Eye (tissue), 1 donor: ENCODE measurements at regions not wholly inside any gene's neighbourhood (a gene's known extent, or its start where the extent isn't known, plus 50 kb on each side); places are given as distances from the start of the nearest gene placed in this dataset.
A peak's percentile ranks its signal among the peaks of the same experiment; 100 is the strongest.

ENCODE experiments used
- DNase-seq: peaks from one replicate; pipeline ENCODE4 v3.0.0-alpha.2; 2015

DNA sequence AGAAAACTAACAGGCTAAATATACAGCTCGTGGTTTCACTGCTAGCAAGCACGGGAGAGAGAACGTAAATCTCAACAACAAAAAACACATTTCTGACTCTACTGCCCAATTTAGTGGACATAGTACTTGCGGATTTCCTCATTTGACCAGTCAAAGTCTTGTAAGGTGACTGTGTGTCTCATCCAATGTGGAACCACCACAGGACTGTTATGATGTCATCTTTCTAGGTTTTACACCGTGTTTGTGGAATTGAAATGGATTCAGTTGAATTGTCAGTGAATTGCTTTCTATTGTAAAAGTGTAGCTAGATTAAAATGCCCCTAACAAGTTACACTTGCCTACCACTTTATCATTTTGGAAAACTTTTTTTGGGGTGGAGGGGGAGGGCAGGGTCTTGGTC is 1010.8 kb downstream of the NLGN4Y start:
- no peak for DNase-seq

DNA sequence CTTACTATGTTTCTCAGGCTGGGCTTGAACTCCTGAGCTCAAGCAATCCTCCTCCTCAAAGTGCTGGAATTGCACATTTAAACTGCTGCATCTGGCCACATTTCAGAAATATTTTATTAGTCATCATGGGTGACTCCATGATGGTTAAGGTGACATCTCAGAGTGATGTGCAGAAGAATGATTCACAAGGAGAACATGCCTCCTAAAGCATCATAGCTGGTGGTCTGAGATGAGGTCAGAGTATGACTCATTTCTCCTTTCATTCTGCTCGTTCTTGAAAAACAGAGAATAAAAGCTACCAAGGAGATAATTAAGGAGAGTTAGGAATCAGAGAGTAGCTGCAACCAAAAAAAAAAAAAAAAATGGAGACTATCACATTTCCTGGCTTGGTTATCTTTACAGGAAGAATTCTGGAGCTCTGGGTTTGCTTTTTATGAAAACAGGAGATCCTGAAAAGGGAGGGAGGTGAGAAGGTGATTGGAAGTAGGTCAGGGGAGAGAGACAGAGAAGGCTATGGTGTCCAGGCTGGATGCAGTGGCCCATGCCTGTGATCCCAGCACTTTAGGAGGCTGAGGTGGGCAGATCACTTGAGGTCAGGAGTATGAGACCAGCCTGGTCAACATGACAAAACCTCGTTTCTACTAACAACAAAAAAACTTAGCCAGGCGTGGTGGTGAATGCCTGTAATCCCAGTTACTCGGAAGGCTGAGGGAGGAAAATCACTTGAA is 1011.6 kb downstream of the NLGN4Y start:
- DNase-seq, result no peak

DNA sequence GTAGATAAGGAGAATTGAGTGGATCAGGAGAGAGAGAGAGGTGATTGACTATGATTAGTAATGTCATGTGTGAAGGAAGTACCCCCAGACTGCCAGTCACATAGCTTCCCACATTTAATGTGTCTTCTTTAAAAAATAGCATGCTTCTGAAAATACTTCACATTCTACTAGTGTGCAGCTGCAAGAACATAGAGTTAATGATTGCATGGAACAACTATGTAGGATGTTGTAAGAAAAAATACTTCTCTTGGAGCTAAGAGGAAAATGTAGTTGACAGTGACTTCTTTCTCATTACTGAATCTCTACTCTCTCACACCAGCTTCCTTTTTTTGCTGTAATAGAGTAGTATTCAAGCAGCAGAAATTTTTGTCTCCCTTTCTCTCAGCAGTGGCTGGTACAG is 1016.2 kb downstream of the NLGN4Y start:
- DNase-seq, result no peak

DNA sequence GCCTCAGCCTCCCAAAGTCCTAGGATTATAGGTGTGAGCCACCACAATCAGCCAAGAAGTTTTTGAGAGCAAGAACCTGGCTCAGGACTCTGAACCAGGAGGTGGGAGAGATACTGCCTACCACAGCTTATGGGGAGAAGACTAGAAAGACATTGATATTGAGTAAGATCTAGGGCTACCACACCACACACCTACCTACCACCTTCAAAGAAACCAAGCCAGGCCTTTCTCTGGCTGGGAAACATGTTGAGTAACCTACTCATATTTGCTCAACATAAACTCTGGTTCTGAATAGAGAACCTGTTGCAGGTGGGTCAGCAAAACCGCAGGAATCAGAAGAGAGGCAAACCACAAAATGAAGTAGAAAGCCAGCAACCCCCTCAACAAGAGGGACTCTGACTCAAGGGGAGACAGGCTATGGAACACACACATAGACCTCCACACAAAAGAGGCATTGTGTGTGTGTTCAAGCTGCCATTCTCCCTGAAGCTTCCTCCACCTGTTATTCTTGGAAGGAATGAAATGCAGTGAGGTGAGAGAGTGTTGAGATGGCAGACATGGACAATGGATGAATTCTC is 1021.9 kb downstream of the NLGN4Y start:
- no peak for DNase-seq

DNA sequence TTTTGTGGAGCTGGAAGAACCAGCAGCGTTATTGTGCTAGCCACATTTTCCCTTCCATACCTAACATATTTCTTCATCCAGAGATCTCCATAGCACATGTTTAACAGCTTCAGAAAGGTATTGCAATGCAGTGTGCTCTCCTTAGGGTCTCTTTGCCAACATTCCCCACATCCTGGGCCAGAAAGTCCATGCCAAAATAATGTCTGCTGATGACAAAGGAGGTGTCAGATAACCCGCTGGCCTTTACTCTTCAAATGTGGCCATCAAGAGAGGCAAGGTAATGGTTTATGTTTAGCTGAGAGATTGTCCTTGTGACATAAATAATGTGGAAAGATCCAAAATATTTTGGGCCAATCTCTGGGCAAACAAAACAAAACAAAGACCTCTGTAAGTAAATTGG is 1027.7 kb downstream of the NLGN4Y start:
- DNase-seq, result no peak

DNA sequence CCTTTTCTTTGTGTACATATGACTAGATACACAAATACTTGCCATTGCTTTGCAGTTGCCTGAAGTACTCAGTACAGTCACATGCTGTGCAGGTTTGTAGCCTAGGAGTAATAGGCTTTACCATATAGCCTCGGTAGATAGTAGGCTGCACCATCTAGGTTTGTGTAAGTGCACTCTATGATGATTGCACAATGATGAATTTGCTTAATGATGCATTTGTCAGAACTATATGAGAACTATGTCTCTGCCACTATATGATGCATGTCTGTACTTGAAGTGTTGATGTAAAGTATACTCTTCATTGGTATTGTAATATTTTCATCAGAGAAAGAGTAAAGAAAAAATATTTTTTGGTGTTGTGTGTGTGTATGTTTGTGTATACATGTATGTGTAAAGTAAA is 1030.7 kb downstream of the NLGN4Y start:
- no peak for DNase-seq

DNA sequence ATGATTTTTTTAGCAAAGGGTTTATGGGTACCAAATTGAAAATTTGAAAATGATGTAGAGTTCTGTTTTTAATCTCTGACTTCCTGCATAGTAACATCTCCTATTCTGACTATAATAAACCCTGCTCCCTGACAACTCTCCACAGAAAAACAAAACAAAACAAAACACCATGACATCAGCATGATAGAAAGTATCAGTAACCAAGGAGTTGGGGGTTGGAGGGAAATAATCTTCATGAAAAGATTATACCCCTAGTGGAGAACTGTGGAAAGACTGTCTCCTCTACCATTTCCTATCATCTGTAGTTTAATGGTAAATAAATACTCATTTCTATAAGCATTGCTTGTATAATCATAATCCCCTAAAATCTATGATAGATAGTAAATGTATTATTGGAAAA is 1034.8 kb downstream of the NLGN4Y start:
- no peak for DNase-seq

DNA sequence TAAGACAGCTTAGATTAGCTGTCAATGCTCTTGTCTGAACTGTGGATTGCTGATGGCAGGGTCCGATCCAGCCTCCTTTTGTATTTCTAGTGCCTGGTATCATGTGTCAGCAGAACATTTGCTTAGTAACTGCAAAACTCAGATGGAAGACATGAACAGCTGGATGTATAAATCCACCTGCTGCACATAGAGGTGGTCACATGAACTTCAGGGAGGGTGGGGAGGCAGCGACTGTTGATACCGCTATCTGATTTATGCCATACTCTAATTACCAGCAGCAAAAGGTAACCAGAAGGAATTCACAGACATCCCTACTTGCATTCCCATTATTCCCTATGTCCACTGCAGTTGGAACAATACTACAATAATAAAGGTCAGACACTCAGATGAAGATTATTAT is 1036.5 kb downstream of the NLGN4Y start:
- DNase-seq, result no peak

DNA sequence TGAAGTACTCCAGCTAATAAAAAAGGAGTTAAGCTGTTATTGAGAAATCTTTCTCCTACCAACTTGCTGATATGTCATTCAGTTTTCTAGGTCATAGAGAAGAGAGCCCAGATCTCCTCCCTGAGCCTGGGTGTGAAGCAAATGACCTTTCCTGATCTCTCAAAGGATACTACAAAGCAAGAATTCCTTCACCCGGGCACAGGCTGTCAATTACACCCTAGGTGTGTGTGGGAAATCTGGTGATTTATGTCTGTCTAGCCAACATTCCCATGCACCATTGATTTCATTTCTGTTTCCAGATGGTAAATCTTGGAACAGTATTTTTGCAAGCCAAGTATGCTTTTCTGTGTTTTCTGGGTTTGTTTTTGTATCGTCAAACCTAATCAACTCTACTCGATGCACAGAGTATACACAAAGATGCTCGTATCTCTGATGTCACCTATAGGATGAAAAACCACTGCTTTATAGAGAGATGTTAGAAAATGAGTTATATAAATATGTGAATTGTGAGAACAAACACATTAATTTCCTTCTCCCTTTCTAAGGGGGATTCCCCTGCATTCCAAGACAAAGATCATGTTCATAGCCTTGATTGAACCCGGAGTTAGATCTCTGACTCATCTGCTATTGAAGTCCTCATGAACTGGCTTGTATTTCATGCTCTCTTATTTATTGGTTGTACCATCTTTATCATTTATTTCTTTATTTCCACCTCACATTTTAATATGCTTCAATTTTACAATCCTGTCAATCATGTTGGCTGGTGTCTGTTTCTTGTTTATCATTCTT is 1037.4 kb downstream of the NLGN4Y start:
- DNase-seq, result no peak

DNA sequence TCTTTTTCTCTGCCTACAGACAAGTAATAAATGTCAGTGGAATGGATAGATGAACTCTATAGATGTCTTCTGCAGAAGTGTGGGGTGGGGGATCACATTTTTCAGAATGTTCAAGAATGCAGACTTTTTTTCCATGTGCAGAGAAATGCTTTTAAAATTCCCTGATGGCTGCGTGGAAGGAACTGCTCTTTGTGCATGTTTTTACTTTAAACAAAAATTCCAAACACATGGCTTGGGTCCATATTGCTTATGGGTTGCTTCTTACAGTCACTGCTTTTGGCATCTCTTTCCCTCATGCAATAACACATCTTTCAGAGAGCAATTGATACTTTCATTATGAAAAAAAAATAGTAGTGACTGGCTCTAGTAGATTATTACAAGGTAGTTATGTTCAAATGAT is 1053.6 kb downstream of the NLGN4Y start:
- DNase-seq, result no peak

DNA sequence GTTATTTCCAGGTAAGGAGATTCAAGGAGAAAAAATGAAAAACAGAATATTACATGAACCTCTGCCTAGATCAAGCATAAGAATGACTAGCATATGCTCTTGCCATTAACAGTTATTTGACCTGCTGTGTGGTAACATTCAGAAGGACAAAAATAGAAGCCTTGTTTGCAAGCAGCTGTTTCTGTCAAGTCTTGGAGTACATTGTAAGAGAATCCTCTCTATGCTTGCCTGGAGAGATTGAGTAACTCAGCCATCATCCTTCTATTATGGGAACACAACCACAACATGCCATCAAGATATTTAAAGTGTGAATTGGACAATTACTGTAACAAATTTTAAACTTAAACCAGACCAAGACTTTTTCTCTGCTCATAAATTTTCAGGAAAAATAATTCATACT is 1054.4 kb downstream of the NLGN4Y start:
- DNase-seq, result no peak

DNA sequence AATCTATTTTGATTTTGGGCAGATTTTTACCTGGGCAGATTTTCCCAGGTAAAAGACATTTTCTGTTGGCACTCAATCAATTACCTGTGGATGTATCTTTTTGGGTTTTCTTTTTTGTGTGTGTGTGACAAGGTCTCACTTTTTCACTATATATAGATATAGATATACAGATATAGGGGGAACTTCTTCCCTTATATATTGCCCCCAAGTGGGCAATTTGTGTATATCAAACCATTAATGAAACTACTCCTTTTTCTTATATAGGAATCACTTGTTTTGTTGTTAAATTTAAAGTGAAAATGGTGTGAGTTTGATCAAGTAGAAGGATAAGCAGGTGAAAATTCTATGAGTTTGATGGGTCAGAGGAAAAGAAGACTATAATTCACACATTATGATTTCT is 1054.9 kb downstream of the NLGN4Y start:
- DNase-seq, result peak; percentile 4

DNA sequence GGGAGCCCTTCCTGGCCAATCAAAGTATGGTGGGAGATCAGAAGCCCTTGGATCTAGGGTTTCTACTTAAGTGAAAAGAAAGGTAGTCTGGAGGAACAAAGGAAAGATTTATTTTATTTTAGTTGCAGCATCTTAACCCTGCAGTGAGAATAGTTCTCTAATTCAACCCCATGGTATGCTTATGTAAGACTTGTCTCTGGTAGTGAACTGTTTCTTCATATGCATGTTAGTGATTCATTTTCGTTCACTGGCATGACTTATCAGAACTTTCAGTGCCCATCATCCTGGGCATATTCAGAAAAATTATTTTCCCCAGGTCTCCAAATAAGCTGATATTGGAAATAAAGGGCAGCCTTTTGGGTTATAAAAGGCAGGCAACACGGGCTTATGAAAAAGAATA is 1058.8 kb downstream of the NLGN4Y start:
- DNase-seq, result no peak

DNA sequence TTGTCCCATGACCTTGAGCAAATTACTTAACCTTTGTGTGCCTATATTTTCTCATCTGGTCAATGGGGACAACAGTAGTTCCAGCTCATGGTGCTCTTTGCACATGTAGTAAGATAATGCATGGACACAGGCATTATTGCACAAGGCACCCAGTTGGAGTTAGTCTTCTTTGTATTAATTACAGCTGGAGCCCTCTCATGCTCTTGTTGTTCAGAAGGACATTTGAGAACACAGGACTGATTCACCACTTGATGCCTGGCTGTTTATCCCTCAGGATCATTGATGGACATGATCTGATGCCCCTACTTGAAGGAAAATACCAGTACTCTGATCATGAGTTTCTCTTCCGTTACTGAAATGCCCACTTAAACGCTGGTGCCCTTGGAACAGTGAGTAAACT is 1068.6 kb downstream of the NLGN4Y start:
- DNase-seq, result no peak

DNA sequence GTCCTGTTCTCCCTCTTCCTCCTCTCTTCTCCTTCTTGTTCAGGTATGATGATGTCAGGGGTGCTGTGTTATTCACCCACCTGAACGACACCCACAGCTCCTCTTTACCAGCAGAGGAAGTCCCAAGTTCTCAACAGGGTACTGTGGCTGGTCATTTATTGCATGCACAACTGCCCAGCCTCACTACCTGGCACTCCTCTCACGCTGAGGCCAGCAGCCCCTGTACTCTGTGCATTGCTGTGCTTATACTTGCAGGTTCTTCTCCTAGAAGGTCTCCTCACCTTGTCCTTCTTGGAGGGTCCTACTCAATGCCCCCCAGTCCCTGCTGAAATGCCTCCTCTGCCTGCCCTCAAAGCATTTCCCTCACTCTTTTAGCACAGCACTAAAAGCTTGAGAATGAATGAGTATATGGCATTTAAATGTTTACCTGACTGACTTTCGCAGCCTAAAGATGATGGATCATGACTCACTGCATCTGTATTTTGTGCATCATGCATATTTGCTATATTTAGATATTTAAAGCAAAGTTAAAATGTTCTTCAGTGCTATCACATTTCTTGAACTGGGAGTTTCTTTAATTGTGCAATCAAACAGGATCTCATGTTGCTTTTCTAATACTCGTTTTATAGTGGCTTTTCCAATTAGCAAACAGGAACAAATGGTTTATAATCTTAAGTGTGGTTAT is 1069.3 kb downstream of the NLGN4Y start:
- no peak for DNase-seq

DNA sequence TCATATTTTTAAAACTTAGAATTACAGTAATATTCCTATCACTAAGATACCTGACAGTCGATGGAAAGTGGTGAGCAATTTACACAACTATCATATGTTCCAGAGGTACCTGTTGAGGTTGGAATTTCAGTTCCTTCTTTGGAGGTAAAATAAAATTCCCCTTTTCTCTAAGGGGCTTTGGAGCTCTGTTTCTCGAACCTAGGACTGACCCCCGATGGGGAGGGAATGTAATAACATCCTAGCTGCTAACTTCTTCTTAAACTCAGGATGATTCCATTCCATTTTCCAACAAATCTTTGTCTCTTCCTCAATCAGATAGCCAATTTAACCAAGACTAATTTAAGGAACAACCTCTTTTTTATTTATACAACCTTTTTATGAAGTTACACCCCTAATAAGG is 1069.8 kb downstream of the NLGN4Y start:
- no peak for DNase-seq

DNA sequence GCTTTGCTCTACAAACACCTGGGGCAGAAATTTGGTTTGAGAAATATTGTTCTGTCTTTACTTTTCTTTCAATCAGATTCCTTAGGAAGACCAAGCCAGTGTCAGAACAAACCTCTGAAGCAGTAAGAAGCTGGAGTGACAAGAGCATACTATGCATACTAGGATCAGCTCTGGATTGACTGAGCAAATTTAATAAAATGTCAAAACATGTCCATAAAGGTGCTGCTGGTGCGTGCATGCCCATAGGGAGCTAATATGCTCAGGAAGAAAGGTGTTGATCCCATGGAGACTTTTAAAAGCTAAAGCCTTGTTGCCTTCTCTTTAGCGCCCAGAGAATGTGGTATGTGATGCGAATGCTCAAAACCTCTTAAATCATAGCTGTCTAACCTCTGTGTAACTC is 1076.2 kb downstream of the NLGN4Y start:
- no peak for DNase-seq

DNA sequence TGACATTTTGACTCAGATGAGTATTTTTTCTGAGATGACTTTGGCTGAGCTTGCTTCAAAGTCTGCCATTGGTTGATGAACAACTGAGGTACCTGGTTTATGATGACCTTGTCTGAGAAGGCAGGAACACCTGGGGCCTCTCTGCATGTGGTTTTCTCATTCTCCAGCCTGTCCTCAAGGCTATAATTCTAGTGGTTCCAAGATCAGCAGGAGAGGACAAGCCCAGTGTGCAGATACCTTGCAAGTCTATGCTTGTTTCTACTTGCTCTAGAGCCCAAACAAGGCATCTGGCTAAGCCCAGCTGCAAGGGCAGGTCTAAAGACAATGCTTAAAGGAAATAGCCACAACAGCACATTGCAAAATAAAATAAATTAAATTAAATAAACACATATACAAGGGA is 1100.0 kb downstream of the NLGN4Y start:
- no peak for DNase-seq

DNA sequence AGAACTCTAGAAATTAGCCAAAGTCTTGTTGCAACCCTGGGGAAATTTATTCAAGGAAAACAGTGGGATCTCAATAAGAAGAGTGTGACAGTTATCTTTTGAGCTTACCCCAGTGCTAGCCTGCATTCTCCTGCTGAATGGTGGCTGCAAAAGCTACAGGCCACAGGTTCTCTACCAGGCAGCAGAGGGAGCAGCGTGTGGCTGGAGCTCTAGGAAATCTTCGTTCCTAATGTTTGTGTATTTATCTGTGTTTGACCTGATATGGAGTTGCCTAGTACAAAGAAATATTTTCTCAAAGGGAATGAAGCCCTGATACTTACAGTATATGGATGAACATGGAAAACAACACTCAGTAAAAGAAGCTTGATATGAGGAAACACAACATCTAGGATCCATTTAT is 1100.6 kb downstream of the NLGN4Y start:
- no peak for DNase-seq

DNA sequence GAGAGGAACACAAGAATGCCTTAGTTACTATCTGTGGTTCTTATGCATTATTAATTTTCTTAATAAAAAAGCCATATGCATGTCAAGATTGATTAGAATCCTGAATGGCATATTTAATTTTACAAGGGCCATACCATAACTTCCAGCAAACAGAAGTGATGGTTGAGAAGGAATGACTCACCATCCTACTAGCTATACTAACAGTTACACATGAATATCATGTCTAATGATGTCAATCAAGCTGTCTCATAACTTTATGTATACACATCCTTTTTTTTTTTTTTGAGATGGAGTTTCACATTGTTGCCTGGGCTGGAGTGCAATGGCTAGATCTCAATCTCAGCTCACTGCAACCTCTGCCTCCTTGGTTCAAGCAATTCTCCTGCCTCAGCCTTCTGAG is 1123.9 kb downstream of the NLGN4Y start:
- no peak for DNase-seq

DNA sequence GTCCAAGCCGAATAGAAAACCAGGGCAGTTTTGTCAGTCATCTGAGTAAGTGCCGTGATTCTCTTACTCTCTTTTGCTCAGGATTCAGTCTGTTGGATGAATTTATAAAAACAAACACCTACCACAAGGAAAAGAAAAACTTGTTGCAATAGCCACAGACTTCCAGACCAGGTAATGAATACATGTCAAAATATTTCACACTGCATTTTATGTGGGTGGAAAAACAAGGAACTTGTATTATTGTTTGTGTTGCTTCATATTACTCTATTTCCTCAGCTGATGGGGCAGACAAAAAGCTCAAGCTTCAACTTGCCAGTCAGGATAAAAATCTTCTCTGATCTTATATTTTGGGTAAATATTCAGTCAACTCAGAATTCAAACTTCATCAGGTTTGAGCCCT is 1125.7 kb downstream of the NLGN4Y start:
- DNase-seq, result no peak

DNA sequence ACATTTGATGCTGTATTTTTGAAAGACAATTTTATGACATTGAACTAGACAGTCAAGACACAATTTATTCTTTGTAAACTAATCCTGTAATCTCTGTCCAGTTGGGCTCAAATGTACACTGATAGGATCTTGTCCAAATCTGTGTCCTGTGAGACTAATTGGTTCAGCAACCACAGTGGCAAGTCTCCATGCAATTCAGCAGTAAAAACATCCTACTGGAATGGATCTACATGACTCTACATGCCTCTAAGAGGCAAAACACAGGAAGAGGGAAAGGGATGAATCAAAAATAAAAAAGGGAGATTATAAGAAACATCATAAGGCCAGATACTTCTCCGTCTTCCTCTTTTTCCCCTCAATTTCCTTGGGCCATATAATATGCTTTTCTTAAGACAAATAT is 1164.2 kb downstream of the NLGN4Y start:
- DNase-seq, result no peak

DNA sequence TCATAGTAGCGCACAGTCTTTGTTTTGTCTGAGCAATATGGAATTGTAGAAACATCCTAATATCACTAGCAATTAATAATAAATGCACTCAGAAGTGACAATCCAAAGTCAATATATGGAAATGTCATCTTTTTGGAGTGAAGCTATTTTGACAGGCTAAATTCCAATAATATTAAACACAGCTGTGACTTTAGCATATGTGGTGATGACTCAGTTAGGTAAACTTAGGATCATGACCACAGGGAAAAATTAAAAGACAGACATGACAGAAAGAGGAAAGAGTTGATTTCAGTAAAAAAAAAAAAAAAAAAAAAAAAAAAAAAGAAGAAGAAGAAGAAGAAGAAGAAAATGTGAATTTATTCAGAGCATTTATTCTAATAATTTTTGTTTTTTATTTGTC is 1165.7 kb downstream of the NLGN4Y start:
- no peak for DNase-seq

DNA sequence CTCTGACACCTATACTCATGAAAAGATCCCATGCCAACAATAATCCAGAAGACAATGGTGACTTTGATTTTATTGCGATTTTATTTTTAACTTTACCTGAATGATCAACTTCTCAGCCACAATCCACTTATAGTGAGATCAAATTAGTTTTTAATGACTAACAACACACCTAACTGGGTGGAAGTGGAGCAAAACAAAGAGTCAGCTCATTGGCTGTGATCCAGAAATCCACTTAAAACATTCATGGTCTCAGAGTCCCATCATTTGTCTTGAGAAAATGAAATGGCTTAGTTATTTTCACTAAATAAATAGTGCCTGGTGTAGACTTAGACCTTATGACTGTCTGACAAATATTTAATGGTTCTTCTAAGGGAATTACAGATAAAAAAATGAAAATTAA is 1177.8 kb downstream of the NLGN4Y start:
- DNase-seq, result no peak
